HepG2 (cell line): ENCODE measurements at regions not wholly inside any gene's neighbourhood (a gene's known extent, or its start where the extent isn't known, plus 50 kb on each side); places are given as distances from the start of the nearest gene placed in this dataset.

ENCODE experiments used
- ARNTL ChIP-seq: sonication (generic); formaldehyde crosslinking; IDR thresholded peaks from 2 replicates; pipeline ENCODE4 v1.4.0; 2020; ENCODE audit warnings: mild to moderate bottlenecking, missing genetic modification reagents
- CHD4 ChIP-seq: fragments of 200-600 bp; sonication (generic); IDR thresholded peaks from 2 replicates; pipeline ENCODE4 v1.7.0; 2017; ENCODE audit warnings: mild to moderate bottlenecking, low read length, borderline replicate concordance
- IKZF4 ChIP-seq: sonication (generic); formaldehyde crosslinking; IDR thresholded peaks from 2 replicates; pipeline ENCODE4 v1.5.1; 2020; ENCODE audit warnings: borderline replicate concordance, mild to moderate bottlenecking, low read depth, missing genetic modification reagents; ENCODE audit errors: not compliant biosample characterization
- RORA ChIP-seq: sonication (generic); formaldehyde crosslinking; IDR thresholded peaks from 2 replicates; pipeline ENCODE4 v1.5.0; 2020; ENCODE audit warnings: mild to moderate bottlenecking, missing genetic modification reagents, moderate library complexity
- SALL1 ChIP-seq: sonication (generic); formaldehyde crosslinking; IDR thresholded peaks from 2 replicates; pipeline ENCODE4 v1.8.0; 2022; ENCODE audit warnings: mild to moderate bottlenecking, missing genetic modification reagents
- ZBTB2 ChIP-seq: sonication (generic); formaldehyde crosslinking; IDR thresholded peaks from 2 replicates; pipeline ENCODE4 v1.8.0; 2022; ENCODE audit warnings: low read depth, missing genetic modification reagents
- ZC3H4 ChIP-seq: sonication (generic); formaldehyde crosslinking; IDR thresholded peaks from 2 replicates; pipeline ENCODE4 v1.4.0; 2020; ENCODE audit warnings: missing genetic modification reagents, borderline replicate concordance
- ZNF138 ChIP-seq: sonication (generic); formaldehyde crosslinking; IDR thresholded peaks from 2 replicates; pipeline ENCODE4 v1.5.0; 2020; ENCODE audit warnings: mild to moderate bottlenecking, low read depth, missing genetic modification reagents
- ZNF556 ChIP-seq: sonication (generic); formaldehyde crosslinking; IDR thresholded peaks from 2 replicates; pipeline ENCODE4 v1.4.0; 2020; ENCODE audit warnings: mild to moderate bottlenecking, missing genetic modification reagents, borderline replicate concordance
- ZNF691 ChIP-seq: sonication (generic); formaldehyde crosslinking; IDR thresholded peaks from 2 replicates; pipeline ENCODE4 v1.4.0; 2020; ENCODE audit warnings: missing genetic modification reagents, low read depth, mild to moderate bottlenecking, borderline replicate concordance
- ZNF703 ChIP-seq: sonication (generic); formaldehyde crosslinking; IDR thresholded peaks from 2 replicates; pipeline ENCODE4 v1.5.1; 2020; ENCODE audit warnings: missing genetic modification reagents, mild to moderate bottlenecking, moderate library complexity, borderline replicate concordance
- ZNF761 ChIP-seq: sonication (generic); formaldehyde crosslinking; conservative IDR thresholded peaks from 2 replicates; pipeline ENCODE4 v1.4.0; 2020; ENCODE audit warnings: mild to moderate bottlenecking, missing genetic modification reagents
- ZNF770 ChIP-seq: sonication (generic); formaldehyde crosslinking; IDR thresholded peaks from 2 replicates; pipeline ENCODE4 v1.5.0; 2020; ENCODE audit warnings: mild to moderate bottlenecking, missing genetic modification reagents
- ZNF780A ChIP-seq: sonication (generic); formaldehyde crosslinking; IDR thresholded peaks from 2 replicates; pipeline ENCODE4 v1.8.0; 2022; ENCODE audit warnings: mild to moderate bottlenecking, missing genetic modification reagents, moderate library complexity
- ZNF878 ChIP-seq: sonication (generic); formaldehyde crosslinking; IDR thresholded peaks from 2 replicates; pipeline ENCODE4 v1.8.1; 2023; ENCODE audit warnings: mild to moderate bottlenecking, missing genetic modification reagents, moderate library complexity
- ZNF883 ChIP-seq: sonication (generic); formaldehyde crosslinking; IDR thresholded peaks from 2 replicates; pipeline ENCODE4 v1.5.1; 2020; ENCODE audit warnings: mild to moderate bottlenecking, missing genetic modification reagents; ENCODE audit errors: not compliant biosample characterization
- ZNF891 ChIP-seq: sonication (generic); formaldehyde crosslinking; IDR thresholded peaks from 2 replicates; pipeline ENCODE4 v1.5.0; 2020; ENCODE audit warnings: mild to moderate bottlenecking, missing genetic modification reagents
- ZZZ3 ChIP-seq: sonication (generic); formaldehyde crosslinking; IDR thresholded peaks from 2 replicates; pipeline ENCODE4 v1.4.0; 2020; ENCODE audit warnings: missing genetic modification reagents, mild to moderate bottlenecking, borderline replicate concordance

GRCh38 chr6:220721-221475, 71.4 kb upstream of the DUSP22 start (continued):
- TF ChIP-seq IKZF4 (no peak), CHD4 (0 out of 2 replicates have a peak, but pooled peaks have one; percentile 75), ZNF556 (CRISPR knock-in tag) (no peak), ZNF761 (no peak), ZNF780A (CRISPR knock-in tag) (no peak), ARNTL (no peak), SALL1 (CRISPR knock-in tag) (peak; percentile 17; the same call in 1 of the 2 replicates), ZNF770 (CRISPR knock-in tag) (0 out of 2 replicates have a peak, but pooled peaks have one; percentile 31), ZZZ3 (CRISPR knock-in tag) (no peak), ZNF691 (no peak), ZNF883 (peak; percentile 41), ZBTB2 (no peak), ZNF878 (no peak), ZNF891 (CRISPR knock-in tag) (no peak), RORA (no peak), ZNF703 (CRISPR knock-in tag) (no peak), ZNF138 (CRISPR knock-in tag) (no peak), ZC3H4 (peak; percentile 81; the same call in 1 of the 2 replicates)
